Lung (tissue), 11 donors: ENCODE measurements at regions not wholly inside any gene's neighbourhood (a gene's known extent, or its start where the extent isn't known, plus 50 kb on each side); places are given as distances from the start of the nearest gene placed in this dataset.

Source experiments
- ATAC-seq: fragments of 200-7000 bp; cut with Tn5 transposase; one replicate; pipeline ENCODE4 v1.9.1; 2020; ENCODE audit warnings: moderate number of reproducible peaks; ENCODE audit not compliant: insufficient read depth, low FRiP score
- DNase-seq, 3 donors: peaks; one replicate each; pipeline ENCODE4 v3.0.0-alpha.2; 2013 to 2017
- H3K27ac ChIP-seq, 2 donors: one replicate each; pipeline ENCODE4 v1.5.1; 2013; ENCODE audit warnings: mild to moderate bottlenecking in 2 of 2, moderate library complexity in 2 of 2, control low read depth in 1 of 2, inconsistent platforms in 1 of 2, low read depth in 1 of 2, low read length in 1 of 2
- H3K27me3 ChIP-seq, 3 donors: one replicate each; pipeline ENCODE4 v1.5.1; 2013; ENCODE audit warnings: low read length in 2 of 3; ENCODE audit not compliant: control insufficient read depth in 3 of 3, insufficient read depth in 3 of 3
- H3K36me3 ChIP-seq, 4 donors: one replicate each; pipeline ENCODE4 v1.5.1; 2013; ENCODE audit warnings: low read length in 4 of 4, mild to moderate bottlenecking in 1 of 4, moderate library complexity in 1 of 4; ENCODE audit not compliant: control insufficient read depth in 4 of 4, insufficient read depth in 4 of 4
- H3K4me1 ChIP-seq, 5 donors: one replicate each; pipeline ENCODE4 v1.5.1; 2013; ENCODE audit warnings: low read length in 5 of 5, mild to moderate bottlenecking in 2 of 5, moderate library complexity in 1 of 5; ENCODE audit not compliant: control insufficient read depth in 5 of 5, insufficient read depth in 5 of 5
- H3K4me3 ChIP-seq: one replicate; pipeline ENCODE4 v1.5.1; 2013; ENCODE audit warnings: mild to moderate bottlenecking, control low read depth, moderate library complexity
- H3K9ac ChIP-seq, 2 donors: one replicate each; pipeline ENCODE4 v1.5.1; 2013; ENCODE audit warnings: low read length in 2 of 2, control low read depth in 1 of 2; ENCODE audit not compliant: insufficient read depth in 1 of 2
- H3K9me3 ChIP-seq, 4 donors: one replicate each; pipeline ENCODE4 v1.5.1; 2013; ENCODE audit warnings: low read length in 3 of 4, mild to moderate bottlenecking in 1 of 4, moderate library complexity in 1 of 4; ENCODE audit not compliant: control insufficient read depth in 4 of 4, insufficient read depth in 3 of 4
- CTCF ChIP-seq: IDR thresholded peaks from 2 replicates; pipeline ENCODE4 v1.5.1; 2012; ENCODE audit warnings: mild to moderate bottlenecking; ENCODE audit errors: control extremely low read depth, extremely low read depth
- WGBS, 2 donors: extraction: QIAGEN DNeasy Blood & Tissue Kit; methylation state at CpG; one replicate each; pipeline ENCODE4 v1.1.7; 2013; 5-methylcytosine and 5-hydroxymethylcytosine counted together
- donor health status: control.
- donor health status: control.
- donor health status: Bipolar disorder and iron deficiency.
- donor health status: healthy.
- donor health status: DM: yes; HTN: yes; CAD: no.

GRCh38 chr7:33710608-33711007 lies 194.7 kb upstream of the BMPER start:
- Histone ChIP-seq H3K9me3 (no peaks in the 10 kb centered on the region), H3K27ac (no peak overlapping the region), H3K9ac (no peak overlapping the region), H3K4me3 (no peak overlapping the region), H3K4me1 (peaks cover 1 to 37% (median 20%) of the 10 kb centered on the region in 5 donors), H3K36me3 (no peaks in the 10 kb centered on the region), H3K27me3 (no peaks in the 10 kb centered on the region)
- ATAC-seq (no peak), DNase-seq (no peak)
- TF ChIP-seq CTCF, result no peak

- no peaks in the 10 kb centered on the region for H3K36me3 ChIP-seq
- 69% methylated on average over 6 of the region's 6 CpGs for WGBS, 2 donors
- DNase-seq (peak in 2 of 3 donors; percentile 49 to 54), ATAC-seq (no peak)
- no peak for TF ChIP-seq CTCF
- H3K9ac ChIP-seq, result no peak overlapping the region
- H3K27ac ChIP-seq, result no peak overlapping the region
- H3K4me1 ChIP-seq, result peaks cover 1 to 34% (median 14%) of the 10 kb centered on the region in 5 donors
- H3K27me3 ChIP-seq, result no peaks in the 10 kb centered on the region
- H3K9me3 ChIP-seq, result no peaks in the 10 kb centered on the region
- H3K4me3 ChIP-seq, result no peak overlapping the region
Measured at GRCh38 chr7:33711231-33712019, 193.9 kb upstream of the BMPER start.

GRCh38 chr7:33712020-33712414 lies 193.3 kb upstream of the BMPER start:
- no peak overlapping the region for H3K4me3 ChIP-seq
- no peak overlapping the region for H3K27ac ChIP-seq
- no peak overlapping the region for H3K9ac ChIP-seq
- no peaks in the 10 kb centered on the region for H3K9me3 ChIP-seq
- no peaks in the 10 kb centered on the region for H3K36me3 ChIP-seq
- peaks cover 1 to 34% (median 13%) of the 10 kb centered on the region in 5 donors for H3K4me1 ChIP-seq
- WGBS, 2 donors, result 80 to 86% methylated on average over 4 of the region's 4 CpGs
- DNase-seq (no peak), ATAC-seq (no peak)
- H3K27me3 ChIP-seq, result no peaks in the 10 kb centered on the region
- TF ChIP-seq CTCF, result no peak
